ENCODE measurements at regions not wholly inside any gene's neighbourhood (a gene's known extent, or its start where the extent isn't known, plus 50 kb on each side); places are given as distances from the start of the nearest gene placed in this dataset.

DNA sequence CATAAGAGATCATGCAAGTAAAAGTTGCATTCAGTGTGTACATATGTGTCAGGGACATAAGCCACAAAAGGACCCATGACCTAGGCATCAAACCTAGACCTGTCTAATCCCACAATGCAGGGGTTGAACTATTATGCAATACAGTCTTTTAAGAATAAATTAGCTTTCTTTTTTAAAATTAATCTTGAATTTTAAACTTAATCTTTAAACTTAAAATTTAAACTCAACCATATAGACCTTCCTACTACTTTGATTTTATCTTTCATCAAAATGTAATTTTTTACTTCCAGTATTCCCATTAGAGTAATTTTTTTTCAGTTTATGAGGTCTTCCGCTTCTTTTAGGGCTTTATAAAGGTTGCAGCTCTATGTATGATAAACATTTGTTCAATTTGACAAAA, 702.9 kb downstream of the SUCLG1 start:
- DNase-seq = no peak

DNA sequence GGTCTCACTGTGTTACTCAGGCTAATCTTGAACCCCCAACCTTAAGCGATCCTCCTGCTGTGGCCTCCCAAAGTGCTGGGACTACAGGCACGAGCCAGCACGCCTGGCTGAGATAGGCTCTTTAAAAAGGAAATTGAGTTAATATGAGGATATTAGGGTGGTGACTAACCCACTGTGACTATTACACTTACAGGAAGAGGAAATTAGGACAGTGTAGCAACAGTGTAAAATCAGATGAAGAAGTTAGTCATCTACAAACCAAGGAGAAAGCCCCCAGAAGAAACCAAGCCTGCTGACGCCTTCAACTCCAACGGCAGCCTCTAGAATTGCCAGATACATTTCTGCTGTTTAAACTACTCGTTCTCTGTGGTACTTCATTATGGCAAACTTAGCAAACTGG, 711.9 kb downstream of the SUCLG1 start:
- no peak for DNase-seq

DNA sequence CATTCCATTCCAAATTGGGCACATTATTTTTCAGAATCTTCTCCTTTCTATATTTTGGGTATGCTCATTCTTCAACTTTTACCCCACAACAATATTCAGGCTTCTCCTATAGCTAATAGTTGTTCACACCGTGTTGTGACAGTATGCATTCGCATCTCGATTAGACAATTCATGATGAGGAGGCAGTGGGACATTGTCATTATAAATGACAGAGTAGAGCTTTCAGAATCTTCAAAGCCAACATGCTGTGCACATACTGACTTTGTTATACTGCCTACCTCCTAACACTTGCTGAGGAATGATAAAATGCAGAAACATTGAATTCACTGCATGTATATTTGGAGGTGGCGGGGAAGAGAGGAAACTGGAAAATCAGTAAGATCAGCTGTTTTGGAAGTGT, 714.2 kb downstream of the SUCLG1 start:
- no peak for DNase-seq

DNA sequence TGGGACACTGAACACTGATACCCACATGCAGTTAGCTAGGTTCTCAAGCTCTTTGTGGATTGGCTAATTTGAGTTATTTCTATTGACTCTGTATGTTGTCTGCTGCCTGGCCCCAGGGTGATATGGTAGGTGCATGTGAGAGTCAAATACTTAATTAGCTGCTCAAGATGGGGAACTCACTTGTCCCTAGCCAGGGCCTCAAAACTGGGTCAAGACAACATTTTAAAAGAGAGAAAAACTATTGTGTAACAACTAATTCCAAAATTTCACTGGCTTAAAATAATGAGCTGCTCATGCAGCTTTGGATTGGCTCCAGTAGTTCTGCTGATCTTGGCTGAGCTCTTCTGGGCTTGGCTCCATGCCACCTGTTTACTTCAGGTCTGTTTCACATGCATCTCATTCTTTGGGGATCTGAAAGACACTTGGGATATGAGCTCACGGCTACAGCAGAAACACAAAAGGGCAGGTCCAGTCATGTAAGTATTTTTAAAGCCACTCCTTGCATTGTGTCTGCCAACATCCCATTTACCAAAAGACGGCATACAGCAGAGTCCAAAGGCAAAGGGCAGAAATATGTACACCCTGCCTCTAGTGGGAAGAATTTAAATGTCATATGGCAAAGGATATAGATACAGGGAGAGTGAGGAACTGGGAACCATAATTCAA, 716.8 kb downstream of the SUCLG1 start:
- no peak for DNase-seq

DNA sequence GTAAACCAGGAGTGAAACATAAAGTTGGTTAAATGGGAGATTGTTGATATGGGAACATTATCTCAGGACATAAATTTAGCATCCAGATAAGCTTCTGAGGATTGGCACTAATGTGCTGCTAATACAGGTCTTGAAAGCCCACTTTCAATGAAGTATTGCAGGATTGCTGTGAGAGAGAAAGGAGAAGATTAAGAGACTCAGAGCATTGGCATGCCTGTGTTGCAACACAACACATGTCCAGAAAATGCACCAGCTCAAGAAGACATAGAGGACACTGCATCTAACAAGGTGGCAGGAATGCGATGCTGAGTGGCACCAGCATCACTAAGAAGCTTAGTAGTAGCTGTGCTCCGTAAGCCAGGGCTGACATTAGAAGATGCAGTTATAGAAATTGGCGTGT, 728.9 kb downstream of the SUCLG1 start:
- DNase-seq = no peak

DNA sequence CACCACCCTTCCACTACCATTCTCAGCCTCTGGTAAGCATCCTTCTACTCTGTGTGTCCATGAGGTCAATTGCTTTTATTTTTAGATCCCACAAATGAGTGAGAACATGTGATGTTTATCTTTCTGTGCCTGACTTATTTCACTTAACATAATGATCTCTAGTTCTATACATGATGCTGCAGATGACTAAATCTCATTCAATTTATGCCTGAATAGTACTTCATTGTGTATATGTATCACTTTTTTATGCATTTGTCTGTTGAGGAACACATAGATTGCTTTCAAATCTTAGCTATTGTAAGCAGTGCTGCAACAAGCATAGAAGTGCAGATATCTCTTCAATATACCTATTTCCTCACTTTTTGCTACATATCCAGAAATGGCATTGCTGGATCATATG, 733.3 kb downstream of the SUCLG1 start:
- DNase-seq = no peak

DNA sequence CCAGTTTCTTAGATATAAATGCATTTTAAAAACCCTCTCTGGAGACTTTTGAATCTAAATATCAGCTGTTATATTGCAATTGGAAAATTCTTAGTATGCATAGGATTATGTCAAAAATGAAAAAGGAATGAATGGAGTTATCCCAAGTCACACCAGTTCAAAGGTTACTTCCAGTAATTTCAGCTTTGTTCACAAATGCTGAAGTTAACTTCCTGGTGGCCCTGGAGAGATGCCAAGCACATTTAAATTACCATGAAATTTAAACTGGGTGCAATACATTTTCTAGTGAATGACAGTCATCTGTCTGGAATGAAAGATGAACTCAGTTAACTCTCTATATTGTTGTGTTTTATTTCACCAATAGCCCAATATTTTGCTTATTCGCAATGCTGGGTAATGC, 753.9 kb downstream of the SUCLG1 start:
- DNase-seq = no peak

DNA sequence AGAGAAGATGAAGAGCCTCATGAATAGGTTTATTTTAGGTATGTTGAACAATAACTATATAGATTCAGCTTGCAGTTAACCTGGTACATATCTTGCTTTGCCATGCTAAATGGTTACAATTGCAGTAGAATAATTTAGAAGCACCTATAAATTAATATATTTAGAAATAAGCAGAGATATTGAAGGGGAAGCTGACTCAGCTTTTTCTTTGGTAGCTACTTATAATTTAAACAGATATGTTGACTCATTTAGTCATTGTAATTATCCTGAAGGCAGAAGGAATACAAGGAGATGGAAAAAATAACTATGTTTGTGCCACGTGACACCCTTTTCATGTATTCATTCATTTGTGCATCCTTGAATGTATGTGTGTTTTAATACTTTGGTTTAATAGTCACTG, 755.5 kb downstream of the SUCLG1 start:
- DNase-seq = no peak

DNA sequence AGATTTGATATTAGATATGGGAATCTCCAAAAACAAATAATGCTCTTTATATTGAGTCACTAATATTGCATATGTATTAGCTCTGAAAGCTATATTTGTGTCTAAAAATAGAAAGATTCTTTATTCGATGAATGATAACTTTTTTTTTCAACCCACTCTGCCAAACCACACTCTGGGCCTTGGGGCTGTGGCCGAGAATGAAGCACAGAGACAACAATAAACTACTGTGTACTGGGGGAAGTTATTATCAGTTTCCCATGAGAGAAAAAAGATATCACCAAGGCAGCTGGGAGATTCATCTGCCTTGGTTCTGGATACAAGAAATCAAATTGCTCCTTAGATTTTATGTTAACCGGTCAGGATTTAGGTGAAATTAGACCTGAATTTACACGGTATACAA, 762.2 kb downstream of the SUCLG1 start:
- DNase-seq = no peak

DNA sequence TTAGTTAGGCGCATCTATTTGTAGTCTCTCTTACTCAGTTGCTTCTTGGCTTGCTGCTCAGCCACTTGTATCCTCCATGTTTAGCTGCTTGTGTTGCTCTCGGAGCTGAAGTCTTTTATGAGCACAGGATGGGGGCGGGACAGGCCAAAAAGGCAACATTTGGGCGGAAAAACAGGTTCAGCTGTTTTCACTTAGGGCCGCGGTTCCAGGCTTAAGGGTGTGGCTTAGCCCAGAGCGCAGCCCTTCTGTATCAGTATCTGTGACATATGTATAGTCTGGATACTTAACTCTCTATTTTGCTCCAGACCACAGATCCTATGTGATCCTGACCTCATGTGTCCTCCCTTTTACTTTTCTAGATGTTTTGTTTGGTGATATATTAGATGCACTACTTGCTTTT, 763.5 kb downstream of the SUCLG1 start:
- DNase-seq = no peak

DNA sequence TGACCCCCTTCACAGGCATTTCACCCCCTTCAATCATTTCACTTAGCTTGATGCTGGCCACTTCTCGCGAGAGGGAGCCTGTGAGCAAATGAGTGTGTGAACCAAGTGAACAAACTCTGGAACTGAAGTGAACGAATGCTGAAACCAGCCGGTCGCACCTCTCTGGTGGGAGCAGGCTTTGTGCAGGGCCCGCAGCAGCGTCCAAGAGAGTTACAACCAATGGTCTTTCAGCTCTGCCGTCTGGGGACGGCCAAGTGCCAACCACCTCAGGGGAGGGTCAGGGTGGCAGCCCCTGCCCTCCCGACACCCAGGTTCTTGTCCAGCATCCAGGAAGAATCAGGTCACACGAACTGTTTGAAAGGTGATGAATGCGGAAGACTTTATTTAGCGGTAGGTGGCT, 764.0 kb downstream of the SUCLG1 start:
- no peak for DNase-seq

DNA sequence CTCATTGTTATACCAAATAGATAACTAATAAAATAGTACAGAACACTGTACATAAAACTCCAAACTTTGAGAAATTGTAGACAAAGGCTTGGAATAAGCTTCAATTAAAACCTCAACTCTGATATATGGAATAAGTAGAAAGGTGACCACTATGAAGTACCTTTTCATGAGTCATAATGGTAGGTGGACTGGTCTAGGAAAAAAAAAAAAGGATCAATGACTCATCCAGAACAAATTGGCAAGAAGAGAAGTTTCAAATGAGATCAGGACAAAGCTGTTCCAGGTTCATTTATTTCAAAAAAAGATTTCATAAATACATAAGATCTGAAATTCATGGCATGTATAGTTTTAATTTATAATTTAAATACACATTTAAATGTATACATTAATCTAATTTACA, 769.7 kb downstream of the SUCLG1 start:
- DNase-seq = no peak

DNA sequence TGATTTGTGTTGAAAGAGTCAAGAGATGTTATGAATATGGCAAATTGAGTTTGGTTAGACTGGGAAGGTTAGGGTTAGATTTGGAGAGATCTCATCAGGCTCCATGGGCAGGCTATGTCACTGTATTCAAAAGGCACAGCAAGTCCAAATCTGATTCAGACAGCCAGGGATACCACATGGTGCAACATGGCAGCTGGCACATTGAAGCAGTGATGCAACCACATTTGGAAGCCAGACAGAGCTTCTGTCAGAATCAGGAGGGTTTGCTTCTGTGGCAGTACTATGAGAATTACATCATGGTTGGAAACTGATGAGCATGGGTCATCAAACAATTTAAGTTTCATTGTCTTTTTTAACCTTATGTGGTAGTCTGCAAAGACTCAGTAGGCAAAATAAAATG, 772.2 kb downstream of the SUCLG1 start:
- DNase-seq = no peak

DNA sequence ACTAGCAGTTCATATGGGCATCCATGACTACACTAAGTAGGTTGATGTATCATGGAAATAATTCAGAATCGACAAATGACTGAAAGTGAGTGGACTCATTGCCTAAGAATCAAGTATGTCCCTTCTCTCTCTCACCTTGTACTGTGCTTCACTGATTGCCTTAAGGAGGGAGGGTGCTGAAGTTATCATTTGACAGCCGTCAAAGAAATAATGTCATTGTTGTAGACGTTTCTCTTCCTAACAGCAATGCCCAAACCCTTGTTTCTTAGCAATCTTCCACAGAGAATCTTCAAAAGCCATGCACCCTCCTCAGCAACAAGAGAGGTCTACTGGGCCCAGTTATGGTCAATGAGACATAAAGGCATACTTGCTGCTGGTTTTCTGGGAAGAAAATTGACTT, 785.0 kb downstream of the SUCLG1 start:
- DNase-seq = no peak

DNA sequence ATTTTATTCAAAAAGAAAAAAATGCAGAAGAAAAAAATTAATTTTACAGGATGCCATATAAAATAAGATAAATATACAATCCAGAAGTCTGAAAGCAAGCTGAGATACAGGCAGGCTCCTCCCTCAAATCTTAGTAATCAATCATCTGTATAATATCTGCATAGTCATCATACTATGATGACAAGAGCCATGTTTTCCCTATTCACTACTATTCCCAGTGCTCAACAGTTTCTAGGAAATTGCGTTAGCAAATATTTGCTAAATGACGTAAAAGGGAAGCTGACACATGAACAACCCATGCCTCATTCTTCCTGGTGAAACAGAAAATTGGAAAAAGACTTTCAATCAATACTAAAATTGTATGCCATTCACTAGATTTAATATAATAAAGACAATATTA, 793.2 kb downstream of the SUCLG1 start:
- DNase-seq = no peak

DNA sequence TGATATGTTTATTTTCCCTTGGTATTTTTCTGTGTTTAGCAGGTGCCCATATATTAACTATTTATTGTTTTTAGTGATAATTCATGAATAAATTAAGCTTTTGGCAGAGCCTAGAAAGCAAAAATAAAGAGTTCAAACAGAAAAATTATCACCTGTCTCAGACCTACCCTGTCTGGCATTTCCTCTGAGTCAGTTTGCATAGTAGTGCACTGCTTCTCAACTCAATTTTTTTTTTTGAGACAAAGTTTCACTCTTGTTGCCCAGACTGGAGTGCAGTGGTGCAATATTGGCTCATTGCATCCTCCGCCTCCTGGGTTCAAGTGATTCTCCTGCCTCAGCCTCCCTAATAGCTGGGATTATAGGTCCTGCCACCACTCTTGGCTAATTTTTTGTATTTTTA, 793.9 kb downstream of the SUCLG1 start:
- DNase-seq = no peak

DNA sequence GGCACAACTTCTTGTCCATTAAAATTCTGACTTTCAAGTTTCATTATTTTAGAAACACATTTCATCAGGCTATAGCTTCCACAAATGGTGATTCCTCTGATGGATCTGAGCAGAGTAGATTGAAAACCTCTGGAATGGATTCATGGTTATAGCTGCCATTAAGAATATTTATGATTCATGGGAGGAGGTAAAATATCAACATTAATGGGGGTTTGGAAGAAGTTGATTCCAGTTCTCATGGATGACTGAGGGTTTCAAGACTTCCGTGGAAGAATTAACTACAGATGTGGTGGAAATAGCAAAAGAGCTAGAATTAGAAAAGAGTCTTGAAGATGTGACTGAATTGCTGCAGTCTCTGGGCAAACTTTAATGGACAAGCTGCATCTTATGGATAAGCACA, 797.4 kb downstream of the SUCLG1 start:
- no peak for DNase-seq

DNA sequence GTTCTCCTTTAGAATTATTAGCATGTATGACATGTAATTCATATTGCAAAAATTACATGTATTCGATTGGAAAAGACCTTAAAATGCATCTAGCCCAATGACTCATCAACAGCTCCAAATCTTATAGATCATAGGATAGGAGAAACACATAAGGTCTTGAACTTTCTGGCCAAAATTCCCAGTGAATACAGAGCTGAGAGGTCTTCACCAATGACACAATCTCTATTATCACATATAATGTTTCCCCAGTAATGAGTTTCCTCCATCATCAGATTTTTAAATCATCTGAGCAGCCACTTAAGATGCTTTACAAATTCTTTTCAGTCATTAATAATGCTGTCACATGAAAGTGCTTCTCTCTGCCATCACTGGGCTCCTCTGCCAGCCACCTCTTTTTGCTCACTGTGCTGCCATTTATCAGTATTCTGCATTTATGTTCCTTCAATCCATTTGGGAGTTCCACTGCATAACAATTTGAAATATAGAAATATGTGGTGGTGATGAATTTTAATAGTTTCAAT, 804.9 kb downstream of the SUCLG1 start:
- DNase-seq = no peak

DNA sequence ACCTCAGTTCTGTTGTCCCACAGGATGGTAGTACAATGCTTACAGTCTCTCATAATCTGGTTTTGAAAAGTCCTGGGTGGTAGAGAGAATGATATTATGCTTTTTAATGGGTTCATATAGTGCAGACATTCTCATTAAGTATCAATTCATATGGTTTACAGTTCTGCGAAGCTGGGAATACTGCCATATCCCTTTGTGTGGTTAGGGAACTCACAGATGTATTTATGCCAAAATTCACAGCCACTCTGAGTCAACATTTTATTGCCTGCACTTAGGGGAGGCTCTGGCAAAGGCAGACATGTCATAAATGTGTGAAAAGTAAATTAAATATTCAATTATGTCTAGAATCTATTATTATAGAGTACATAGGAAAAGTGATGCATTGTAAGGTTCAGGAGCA, 808.2 kb downstream of the SUCLG1 start:
- no peak for DNase-seq

DNA sequence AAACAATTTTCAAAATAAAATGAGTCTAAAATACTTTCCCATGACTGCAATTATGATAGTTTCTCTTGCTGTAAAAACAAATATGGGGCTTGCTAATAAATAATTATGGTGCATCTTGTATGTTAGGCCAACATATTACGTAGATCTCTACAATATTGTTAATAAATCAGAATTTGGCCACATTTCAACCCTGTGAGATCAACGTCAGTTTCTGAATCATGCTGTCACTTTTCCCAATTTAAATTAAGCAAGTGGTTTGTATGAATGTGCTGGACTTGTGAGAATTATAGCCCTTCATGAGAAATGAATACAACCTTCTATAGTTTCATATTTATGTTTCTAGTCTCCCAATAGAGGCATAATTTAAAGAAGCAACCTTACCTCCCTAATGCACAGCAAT, 808.9 kb downstream of the SUCLG1 start:
- no peak for DNase-seq

DNA sequence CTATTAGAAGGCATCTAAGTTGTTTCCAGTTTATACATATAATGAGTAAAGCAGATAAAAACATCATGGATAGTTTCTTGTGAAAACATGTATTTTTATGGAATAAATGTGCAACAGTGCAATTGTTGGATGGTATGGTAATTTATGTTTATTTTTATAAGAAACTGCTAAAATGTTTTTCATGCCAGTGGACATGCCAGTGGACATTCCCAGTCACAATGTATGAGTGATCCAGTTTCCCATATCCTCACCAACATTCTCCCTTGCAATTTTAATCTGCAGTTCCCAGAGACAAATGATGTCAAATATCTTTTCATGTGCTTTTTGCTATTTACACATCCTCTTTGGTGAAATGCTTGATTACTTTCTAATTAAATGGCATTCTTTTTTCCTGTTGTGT, 818.6 kb downstream of the SUCLG1 start:
- DNase-seq = no peak

DNA sequence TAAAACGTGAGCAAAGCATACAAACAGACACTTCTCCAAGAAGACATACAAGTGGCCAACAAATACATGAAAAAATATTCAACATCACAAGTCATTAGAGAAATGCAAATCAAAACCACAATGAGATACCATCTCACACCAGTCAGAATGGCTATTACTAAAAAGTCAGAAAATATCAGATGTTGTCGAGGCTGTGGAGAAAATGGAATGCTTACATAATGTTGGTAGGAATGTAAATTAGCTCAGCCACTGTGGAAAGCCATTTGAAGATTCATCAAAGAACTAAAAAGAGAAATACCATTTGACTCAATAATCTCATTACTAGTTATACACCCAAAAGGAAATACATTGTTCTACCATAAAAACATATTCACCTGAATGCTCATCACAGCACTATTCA, 825.7 kb downstream of the SUCLG1 start:
- no peak for DNase-seq

DNA sequence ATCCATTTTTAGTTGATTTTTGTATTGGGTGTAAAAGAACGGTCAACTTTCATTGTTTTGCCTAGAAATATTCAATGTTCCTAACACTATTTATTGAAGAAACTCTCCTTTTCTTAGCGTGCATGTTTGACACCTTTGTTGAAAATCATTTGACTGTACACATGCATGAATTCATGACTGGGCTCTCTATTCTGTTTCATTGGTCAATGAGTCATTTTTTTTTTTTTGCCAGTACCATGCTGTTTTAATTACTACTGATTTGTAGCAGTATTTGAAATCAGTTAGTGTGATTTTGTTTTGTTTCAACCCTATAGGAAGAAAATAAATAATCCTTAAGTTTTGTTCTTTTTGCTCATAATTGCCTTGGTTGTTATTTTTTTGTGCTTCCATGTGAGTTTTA, 828.7 kb downstream of the SUCLG1 start:
- DNase-seq = no peak

DNA sequence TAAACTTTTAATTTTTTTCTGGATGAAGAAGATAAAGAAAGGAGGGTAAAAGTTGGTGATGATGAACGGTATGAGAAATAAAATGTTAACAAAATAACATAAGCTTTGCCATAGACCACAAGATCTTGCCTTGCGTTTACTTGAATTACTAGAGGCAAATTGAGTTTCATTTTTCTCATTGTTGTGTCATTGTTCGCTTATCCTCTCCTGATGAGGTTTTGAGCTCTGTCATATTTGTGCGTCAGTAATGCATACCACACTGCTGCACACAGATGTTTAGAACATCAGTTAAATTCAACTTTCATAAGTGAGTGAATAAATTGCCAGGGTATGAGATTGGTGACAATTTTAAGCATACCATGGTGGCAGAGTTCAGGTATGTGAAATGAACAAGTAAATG, 843.6 kb downstream of the SUCLG1 start:
- DNase-seq = no peak

DNA sequence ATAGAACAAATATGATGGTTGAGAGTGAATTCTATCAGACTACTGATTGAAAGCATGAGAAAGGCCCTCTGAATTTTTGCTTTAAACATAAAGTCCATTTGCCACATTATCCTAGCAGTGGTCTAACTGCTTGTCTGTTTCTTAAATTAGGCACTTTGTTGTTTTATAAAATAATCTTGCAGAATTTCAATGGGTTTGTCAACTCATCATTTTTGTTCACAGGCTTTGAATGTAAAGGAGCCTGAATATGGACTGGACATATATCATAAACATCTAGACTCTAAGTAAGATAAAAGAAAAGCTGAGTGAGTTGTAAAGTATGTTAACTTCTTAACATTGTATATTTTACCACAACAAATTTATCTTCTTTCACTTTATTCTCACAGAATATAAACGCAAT, 845.9 kb downstream of the SUCLG1 start:
- DNase-seq = no peak

DNA sequence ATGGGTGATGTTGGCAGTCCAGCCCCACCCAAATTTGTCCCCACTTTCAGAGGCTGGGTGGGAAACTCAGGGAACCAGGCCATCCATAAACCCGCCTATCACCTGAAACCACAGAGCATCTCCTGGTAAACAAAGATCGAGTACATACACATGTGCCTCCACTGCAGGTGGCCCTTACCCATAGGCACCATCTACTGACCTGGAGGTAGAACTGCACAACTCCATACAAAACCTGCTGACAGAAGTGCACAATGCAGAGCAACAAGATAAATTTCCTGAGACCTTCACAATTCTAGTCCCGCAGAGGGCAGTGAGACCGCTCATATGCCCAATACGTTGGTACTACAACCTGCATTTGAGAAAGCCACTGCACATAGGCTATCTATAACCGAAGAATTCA, 856.3 kb downstream of the SUCLG1 start:
- DNase-seq = no peak
